ENCODE measurements at regions not wholly inside any gene's neighbourhood (a gene's known extent, or its start where the extent isn't known, plus 50 kb on each side); places are given as distances from the start of the nearest gene placed in this dataset.

DNA sequence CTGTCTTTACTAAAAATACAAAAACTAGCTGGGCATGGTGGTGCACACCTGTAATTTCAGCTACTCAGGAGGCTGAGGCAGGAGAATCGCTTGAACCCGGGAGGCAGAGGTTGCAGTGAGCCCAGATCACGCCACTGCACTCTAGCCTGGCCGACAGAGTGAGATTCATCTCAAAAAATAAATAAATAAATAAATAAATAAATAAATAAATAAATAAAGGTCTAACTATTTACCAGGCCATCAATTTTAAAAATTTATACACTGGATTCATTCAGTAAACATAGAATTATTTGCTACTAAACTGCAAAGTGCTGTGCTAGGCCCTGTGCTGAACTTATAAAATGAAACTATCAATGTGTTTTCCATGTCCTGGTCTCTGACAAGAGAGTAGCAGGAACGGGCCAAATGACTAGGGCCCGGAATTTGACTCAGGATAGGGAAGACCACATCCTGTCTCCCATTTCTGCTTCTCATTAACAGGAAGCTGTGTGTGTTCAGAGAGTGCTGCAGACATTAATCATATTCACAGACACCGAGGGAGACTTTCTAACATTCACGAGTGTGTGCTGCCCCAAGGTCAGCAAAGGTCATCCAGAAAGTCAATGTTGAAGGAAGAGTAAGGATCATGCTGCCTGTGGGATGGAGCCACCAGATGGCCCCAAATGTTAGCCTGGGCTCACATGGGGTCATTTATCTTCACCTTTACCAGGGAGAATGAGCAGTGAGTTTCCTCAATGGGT, 95.8 kb downstream of the SPP2 start:
- no peak for DNase-seq

DNA sequence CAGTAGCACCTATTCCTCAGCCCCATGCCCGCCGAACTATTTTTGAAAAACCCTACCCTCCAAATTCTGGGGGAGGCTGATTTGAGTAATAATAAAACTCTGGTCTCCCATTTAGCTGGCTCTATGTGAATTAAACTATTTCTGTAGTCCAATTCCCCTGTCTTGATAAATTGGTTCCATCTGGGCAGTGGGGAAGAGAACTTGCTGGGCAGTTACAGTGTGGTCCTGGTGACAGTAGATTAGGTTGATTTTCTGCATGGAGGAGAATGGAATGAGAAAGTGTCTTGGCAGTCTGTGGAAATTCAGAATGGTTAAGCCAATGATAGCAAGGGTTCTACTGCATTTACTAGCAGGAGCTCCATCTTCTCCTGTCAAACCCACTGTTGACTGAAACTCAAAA, 95.0 kb downstream of the SPP2 start:
- DNase-seq: no peak

DNA sequence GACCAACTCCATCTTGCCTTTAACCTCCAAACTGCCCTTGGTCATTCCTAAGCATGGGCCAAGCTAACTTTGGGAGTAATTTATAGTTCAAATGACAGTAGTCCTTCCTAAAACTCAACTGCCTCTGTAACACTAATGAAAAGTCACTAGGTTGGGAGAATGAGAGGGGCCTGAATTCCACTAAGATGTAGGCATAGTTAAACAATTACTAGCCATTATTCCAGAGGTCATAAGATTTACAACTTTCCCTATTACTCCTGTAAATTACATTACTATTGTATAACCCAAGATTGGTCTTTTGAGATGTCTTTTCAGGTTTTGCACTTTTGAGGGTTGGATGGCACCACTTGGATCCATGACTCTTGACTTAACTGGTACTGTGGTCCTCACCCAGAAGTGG, 94.6 kb downstream of the SPP2 start:
- no peak for DNase-seq

DNA sequence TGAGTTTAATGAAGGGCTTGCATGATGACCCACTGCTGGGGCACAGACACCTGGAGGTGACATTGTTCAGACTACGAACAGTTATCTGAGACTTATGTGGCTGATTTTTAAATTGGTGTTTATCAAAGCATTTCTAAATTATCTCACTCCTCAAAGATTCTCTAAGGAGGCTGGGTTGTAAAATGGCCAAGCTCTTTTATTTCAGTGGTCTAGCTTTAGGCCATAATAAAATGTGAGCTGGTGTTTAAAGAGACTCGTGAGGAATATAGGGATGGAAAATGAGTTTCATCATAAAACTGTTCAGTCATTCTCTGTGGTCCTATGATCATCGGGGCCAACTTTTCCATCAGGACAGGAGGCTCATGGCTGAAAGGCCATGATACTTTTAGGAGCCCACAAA, 93.4 kb downstream of the SPP2 start:
- DNase-seq: no peak

DNA sequence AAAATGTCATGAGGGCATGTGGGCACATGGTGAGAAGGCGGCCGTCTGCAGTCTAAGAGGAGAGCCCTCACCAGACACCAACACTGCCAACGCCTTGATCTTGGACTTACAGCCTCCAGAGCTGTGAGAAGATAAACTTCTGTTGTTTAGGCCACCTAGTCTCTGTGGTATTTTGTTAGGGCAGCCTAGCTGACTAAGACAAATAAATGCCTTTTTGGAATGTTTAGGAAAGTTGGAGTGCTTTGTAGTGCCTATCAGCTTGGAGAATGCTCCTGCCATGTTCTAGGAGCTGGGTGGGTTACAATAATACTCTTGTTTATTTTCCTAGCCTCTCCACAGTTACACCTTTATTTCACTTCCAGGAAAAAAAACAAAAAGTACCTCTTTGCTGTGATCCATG, 92.0 kb downstream of the SPP2 start:
- no peak for DNase-seq

DNA sequence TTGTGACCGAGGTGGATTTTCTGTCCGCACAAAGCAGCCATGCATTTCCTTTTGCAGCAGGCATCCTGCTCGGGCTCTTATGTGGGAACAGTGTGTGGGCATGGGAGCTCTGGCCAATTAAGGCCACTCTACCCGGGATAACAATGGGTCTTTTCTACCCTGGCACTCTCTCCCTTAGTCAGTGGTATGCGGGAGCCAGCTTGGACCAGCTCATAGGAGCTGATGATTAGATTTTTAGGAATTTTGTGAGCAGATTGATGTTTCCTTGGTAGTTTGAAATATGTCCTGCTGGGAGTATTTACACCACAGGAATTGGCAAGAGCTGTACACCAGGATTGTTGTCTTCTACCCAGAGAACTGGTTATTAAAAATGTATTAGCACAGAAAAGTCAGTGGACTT, 89.3 kb downstream of the SPP2 start:
- no peak for DNase-seq

DNA sequence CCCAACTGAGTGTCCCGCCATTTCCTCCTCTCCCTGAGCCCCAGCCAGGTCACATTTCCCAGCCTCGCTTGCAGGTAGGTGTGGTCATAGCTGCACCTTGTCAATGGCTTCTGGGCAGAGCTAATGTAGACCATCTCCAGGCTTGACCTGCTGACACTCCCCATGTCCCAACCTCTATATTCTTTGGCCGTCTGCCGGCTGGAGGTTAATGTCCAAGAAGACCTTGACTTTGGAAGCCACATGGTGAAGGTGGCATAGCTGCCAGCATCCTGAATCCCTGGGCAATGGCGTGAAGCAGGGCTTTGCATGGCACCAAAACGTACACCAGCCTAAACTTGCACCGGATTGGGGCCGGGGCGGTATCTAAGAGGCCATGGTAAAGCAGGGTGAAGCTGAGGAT, 88.3 kb downstream of the SPP2 start:
- DNase-seq: no peak

DNA sequence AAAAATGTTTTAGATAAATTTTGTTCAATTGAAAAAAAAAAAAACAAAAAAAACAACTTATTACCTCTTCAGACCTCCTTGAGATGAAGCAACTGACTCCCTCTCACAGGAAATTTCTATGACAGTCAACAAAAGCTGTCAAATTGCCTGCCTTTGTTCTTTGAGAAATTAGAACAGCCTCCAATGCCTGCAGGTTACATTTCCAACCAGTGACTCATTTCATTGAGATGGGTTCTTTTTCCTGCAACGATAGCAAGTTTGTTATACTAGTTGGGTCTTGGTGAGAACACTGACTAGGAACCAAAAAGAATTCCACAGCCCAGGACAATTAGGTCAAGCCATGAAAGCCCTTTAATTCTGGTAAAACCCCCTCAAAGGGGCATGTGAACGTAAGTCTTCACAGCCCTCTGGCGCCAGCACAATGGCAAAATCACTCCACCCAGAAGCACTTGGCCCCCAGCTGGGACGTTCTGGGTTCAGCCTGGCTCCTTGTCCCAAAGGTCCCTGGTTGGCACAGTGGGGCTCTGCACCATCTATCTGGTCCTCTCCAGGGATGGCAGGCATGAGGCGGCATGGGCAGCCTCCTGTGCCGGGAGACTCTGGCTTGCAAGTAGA, 87.0 kb downstream of the SPP2 start:
- DNase-seq: no peak

DNA sequence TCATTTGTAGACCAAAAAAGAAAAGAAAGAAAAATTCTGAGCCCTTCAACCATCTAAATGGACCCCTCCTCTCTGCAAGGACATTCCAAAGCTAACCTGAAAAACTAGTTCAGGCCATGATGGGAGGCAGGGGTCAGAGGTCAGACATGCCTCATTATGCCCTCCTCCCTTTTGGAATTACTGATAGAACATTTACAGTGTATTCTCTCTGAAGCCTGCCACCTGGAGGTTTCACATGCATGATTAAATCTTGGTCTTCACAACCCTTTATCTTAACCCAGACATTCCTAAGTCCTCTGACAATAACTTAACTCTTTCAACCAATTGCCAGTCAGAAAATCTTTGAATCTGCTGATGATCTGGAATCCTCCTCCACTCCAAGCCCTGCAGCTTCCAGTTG, 86.0 kb downstream of the SPP2 start:
- DNase-seq: peak; percentile 20

DNA sequence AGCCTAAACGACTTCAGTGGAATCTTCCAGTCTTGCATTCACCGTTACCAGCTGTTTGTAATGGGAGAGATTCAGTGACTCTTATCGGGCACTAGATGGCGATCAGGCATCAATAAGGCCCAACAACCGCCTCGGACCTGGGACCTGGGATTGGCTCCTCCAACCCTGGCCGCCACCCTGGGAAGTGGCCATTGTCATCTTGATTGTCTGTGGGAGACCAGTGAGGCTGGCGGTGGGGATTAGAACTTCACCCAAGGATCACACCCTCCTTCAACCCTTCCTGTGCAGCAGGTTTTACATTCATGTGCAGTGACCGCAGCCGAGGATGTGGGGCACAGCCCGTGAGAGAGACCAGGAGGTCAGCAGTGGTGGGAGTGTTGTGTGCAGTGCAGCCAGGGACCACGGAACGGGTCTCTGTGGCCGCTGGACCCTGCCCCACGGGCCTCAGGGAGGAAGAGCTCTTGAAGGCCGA, 85.3 kb downstream of the SPP2 start:
- DNase-seq: peak; percentile 69

DNA sequence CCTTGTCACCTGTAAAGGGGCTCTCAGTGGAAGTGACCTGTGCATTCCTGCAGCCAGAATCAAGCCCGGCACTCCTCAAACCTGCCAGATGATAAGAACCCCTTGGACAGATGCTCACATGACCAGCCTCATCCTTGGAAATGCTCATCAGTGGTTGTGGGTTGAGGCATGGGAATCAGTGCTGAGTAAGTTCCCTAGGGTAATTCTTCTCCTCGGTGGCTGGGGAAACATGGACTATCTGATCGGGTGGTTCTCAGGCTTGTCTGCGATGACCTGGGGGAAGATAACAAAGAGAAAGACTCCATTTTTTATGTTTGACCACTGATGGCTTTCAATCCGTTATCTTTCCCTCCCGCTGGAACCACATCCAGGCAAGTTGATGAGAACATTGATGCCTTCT, 84.0 kb downstream of the SPP2 start:
- DNase-seq: no peak

DNA sequence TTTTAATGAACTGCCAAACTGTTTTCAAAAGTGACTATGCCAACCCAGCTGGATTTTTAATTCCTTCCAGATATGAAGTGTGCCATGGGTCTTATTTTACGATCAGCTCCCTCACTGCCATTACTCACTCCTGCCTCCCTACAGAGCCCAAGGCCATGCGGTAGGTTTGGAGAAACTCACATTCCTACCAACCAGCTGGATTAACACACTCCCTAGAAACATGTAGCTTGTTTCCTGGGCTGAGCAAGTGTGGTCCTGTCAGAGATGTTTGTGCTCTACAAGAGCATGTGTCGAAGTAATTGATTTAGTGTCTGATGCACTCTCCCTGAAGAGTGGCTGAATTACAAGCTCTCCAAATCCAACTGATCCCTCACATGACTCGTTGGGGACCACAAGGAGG, 82.5 kb downstream of the SPP2 start:
- DNase-seq: no peak

DNA sequence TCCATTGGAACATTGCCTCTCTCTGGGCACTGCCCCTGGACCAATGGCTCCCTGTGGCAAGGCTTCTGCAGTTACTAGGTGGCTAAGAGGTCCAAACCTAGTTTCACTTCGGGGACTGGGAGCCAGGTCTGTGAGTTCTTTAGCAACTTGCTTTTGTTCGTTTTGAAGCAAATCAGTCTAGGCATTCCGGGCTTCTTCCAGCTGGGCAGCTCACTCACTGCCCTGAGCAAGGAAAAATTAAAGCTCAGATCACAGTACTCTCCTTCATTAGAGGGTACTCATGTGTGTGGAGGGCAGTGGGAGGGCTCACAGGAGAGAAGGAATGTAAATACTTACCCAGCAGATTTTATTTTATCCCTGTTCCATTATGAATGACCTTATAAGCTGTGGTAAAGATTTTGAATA, 80.3 kb downstream of the SPP2 start:
- no peak for DNase-seq

DNA sequence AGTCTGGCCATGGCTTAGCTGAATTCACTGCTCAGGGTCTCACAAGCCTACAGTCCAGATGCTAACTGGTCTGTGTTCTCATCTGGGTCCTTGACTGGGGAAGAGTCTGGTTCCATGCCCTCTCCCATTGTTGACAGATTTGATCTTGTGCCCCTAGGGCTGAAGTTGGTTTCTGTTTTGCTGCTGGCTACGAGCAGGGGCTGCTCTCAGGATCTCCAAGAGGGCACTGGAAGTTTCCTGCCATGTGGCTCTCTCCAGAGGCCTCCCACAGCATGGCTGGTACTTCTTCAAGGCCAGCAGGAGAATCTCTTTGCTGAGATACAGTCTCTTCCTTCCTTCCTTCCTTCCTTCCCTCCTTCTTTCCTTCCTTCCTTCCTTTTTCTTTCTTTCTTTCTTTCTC, 78.1 kb downstream of the SPP2 start:
- DNase-seq: no peak
